PC-3 (cell line): ENCODE measurements at regions not wholly inside any gene's neighbourhood (a gene's known extent, or its start where the extent isn't known, plus 50 kb on each side); places are given as distances from the start of the nearest gene placed in this dataset.

ENCODE experiments used
- CTCF ChIP-seq: fragments of 300-600 bp; sonication (generic); conservative IDR thresholded peaks from 2 replicates; pipeline ENCODE4 v1.5.1; 2017; ENCODE audit warnings: antibody characterized with exemption, low read depth, mild to moderate bottlenecking, low read length
- EZH2 ChIP-seq: fragments of 300-600 bp; sonication (generic); IDR thresholded peaks from one replicate; pipeline ENCODE4 v1.6.1; 2017; ENCODE audit warnings: antibody characterized with exemption, mild to moderate bottlenecking, low read length; ENCODE audit not compliant: unreplicated experiment

GRCh38 chr2:22673529-22673928, 711.5 kb upstream of the KLHL29 start:
- no peak for TF ChIP-seq CTCF
- TF ChIP-seq EZH2, result no peak
